ENCODE measurements at regions not wholly inside any gene's neighbourhood (a gene's known extent, or its start where the extent isn't known, plus 50 kb on each side); places are given as distances from the start of the nearest gene placed in this dataset.

GRCh38 chr15:80331886-80332406, 72.2 kb upstream of the ARNT2 start:
- TF ChIP-seq, protein P1, sequence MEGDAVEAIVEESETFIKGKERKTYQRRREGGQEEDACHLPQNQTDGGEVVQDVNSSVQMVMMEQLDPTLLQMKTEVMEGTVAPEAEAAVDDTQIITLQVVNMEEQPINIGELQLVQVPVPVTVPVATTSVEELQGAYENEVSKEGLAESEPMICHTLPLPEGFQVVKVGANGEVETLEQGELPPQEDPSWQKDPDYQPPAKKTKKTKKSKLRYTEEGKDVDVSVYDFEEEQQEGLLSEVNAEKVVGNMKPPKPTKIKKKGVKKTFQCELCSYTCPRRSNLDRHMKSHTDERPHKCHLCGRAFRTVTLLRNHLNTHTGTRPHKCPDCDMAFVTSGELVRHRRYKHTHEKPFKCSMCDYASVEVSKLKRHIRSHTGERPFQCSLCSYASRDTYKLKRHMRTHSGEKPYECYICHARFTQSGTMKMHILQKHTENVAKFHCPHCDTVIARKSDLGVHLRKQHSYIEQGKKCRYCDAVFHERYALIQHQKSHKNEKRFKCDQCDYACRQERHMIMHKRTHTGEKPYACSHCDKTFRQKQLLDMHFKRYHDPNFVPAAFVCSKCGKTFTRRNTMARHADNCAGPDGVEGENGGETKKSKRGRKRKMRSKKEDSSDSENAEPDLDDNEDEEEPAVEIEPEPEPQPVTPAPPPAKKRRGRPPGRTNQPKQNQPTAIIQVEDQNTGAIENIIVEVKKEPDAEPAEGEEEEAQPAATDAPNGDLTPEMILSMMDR (IDR thresholded peaks at IDR 0.05 in 8 of 11, conservative IDR thresholded peaks at IDR 0.05 in 3 of 11), result no peak
- no peak for TF ChIP-seq POLR2A (IDR thresholded peaks at IDR 0.05)

Data from spleen (tissue), 7 donors.